Retinal pigment epithelial cell (primary cell): ENCODE measurements at regions not wholly inside any gene's neighbourhood (a gene's known extent, or its start where the extent isn't known, plus 50 kb on each side); places are given as distances from the start of the nearest gene placed in this dataset.

Source experiments
- DNase-seq: peaks from one replicate; pipeline ENCODE4 v3.0.0-alpha.2; 2010; ENCODE audit warnings: low read depth
- H3K4me3 ChIP-seq: 2 replicates; pipeline ENCODE4 v1.5.1; 2011; ENCODE audit warnings: mild to moderate bottlenecking, low read length, control low read depth, moderate library complexity
- CTCF ChIP-seq: conservative IDR thresholded peaks from 2 replicates; pipeline ENCODE4 v1.5.1; 2011; ENCODE audit warnings: low read depth, low read length, control low read depth, inconsistent platforms

- H3K4me3 ChIP-seq, result no peak overlapping the region
- TF ChIP-seq CTCF, result no peak
- DNase-seq, result no peak
These were observed 195.1 kb upstream of the FMN2 start for GRCh38 chr1:239896569-239896968.

- DNase-seq, result no peak
- H3K4me3 ChIP-seq, result no peak overlapping the region
- TF ChIP-seq CTCF, result no peak
These were observed 194.7 kb upstream of the FMN2 start for GRCh38 chr1:239896980-239897379.

GRCh38 chr1:239897458-239897857 lies 194.2 kb upstream of the FMN2 start:
- no peak for DNase-seq
- no peak overlapping the region for H3K4me3 ChIP-seq
- no peak for TF ChIP-seq CTCF

- no peak overlapping the region for H3K4me3 ChIP-seq
- peak; percentile 94 for TF ChIP-seq CTCF
- peak; percentile 59 for DNase-seq
These were observed 193.5 kb upstream of the FMN2 start for GRCh38 chr1:239898062-239898730.

GRCh38 chr1:239899747-239900146 lies 191.9 kb upstream of the FMN2 start:
- DNase-seq, result no peak
- H3K4me3 ChIP-seq, result no peak overlapping the region
- TF ChIP-seq CTCF, result no peak

- H3K4me3 ChIP-seq, result no peak overlapping the region
- TF ChIP-seq CTCF, result no peak
- no peak for DNase-seq
These were observed 185.3 kb upstream of the FMN2 start for GRCh38 chr1:239906394-239906793.

- peak; percentile 43 for DNase-seq
- no peak for TF ChIP-seq CTCF
- no peak overlapping the region for H3K4me3 ChIP-seq
These were observed 181.8 kb upstream of the FMN2 start for GRCh38 chr1:239909898-239910297.
